H54 (cell line): ENCODE measurements at regions not wholly inside any gene's neighbourhood (a gene's known extent, or its start where the extent isn't known, plus 50 kb on each side); places are given as distances from the start of the nearest gene placed in this dataset.

Experiments used
- DNase-seq: peaks from one replicate; pipeline ENCODE4 v3.0.0; 2011; ENCODE audit warnings: low spot score, mixed read lengths; ENCODE audit not compliant: insufficient read length
- FAIRE-seq: peaks from 3 replicates; lab custom pipeline; 2011; peaks lifted over from hg19 to GRCh38; lab: Jason Lieb, UNC
- POLR2A ChIP-seq: IDR thresholded peaks from 2 replicates; pipeline ENCODE4 v1.6.1; 2011; ENCODE audit warnings: low read depth, mild to moderate bottlenecking, low read length

DNA sequence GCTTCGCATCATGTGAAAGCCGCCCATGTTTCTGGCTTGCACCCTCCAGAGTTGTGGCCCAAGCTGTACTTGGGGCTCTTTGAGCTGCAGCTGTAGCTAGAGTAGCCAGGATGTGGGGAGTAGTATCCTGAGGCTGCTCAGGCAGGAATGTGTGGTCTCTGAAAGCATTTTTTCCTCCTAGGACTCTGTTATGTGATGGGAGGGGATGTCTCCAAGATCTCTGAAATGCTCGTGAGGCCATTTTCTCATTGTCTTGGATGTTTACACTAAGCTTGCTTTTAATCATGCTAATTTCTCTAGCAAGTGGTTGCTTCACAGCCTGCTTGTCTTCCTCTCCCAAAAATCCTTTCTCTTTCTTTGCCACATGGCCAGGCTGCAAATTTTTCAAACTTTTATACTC is 687.6 kb downstream of the DCDC2C start:
- DNase-seq (no peak), FAIRE-seq (no peak)
- no peak for TF ChIP-seq POLR2A

DNA sequence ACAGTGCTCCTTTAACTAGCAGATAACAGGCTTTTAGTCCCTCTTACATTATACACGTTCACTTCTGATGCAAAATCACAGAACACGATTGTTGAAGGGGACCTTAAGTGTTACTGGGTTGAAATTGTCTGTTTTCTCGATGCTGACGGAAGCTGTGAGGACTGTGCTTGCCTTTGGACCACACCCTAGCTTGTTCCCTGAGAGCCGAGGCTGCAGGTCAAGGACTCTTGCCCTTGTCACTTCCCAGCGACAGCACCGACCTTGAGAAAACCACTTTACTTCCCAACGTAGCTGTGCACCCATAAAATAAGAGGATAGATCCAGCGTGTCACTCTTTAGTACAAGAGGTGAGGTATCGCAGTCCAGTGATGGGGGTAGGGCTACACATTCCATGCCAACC is 701.0 kb downstream of the DCDC2C start:
- DNase-seq (no peak), FAIRE-seq (no peak)
- no peak for TF ChIP-seq POLR2A

GRCh38 chr2:4408321-4408720 is 704.9 kb downstream of the DCDC2C start:
- no peak for DNase-seq
- no peak for TF ChIP-seq POLR2A
- FAIRE-seq = no peak

GRCh38 chr2:4412637-4413187 is 709.3 kb downstream of the DCDC2C start:
- no peak for TF ChIP-seq POLR2A
- FAIRE-seq = no peak
- no peak for DNase-seq

DNA sequence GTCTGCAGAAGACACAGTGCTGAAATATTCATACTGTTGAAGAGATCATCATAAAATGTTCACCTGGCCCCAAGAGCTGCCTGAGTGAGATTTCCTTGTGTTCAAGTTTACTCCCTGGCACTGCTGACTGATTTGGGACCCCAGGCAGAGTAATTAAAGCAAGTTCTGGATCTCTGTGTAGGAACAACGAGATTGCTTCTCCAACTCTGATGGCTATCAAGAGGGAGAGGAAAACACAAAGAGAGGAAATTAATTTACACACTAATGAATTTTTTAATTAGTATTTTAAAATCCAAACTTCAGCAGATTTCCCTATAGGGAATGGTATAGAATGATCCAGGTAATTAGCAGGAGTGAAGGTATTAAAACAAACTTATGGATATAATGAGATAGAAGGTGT is 711.8 kb downstream of the DCDC2C start:
- DNase-seq (no peak), FAIRE-seq (no peak)
- TF ChIP-seq POLR2A = no peak

DNA sequence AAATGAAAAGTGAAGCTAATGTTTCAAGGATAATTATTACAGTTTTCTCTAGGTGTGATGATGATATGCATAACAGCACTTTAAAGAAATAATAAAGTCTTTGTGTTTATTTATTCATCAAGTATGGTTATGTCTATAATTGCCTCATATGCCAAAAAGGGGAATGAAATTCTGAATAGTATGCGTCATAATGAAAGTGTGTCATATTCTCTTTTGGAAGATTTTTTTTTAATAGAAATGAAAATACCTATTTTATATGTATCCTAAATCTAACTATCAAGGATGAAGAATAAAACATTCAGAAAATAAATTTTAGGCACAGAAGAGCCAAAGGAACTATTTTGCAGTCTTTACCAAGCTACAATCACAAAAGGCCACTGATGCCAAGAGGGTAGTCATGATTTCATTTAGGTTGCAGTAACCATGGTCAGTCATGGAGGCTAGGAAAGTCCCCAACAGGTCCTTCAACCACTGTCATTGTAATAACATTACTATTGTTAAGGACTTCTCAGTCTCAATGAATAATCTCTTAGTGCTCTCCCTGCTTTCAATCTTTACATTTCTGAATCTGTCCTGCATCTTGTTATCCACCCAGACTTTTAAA is 712.5 kb downstream of the DCDC2C start:
- DNase-seq = no peak
- no peak for FAIRE-seq

DNA sequence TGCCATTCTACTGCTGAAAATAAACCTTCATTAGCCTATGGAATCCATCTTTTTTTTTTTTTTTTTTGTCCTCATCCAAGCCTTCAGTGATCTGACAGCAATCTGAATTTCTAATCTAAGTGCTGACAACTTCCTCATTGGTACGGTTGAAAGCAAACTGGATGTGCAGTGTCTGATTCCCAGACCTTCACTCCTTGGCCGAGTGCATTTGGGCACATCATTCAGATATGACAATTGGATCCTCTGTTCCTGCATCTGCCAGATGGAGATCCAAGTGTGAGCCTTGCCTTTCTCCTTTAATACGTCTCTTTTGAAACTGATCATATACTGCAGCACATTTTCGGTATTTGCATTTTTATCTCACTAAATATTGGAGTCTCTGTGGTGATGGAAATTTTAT is 713.1 kb downstream of the DCDC2C start:
- DNase-seq = no peak
- no peak for FAIRE-seq
- no peak for TF ChIP-seq POLR2A

More for the DNA sequence above, 712.5 kb downstream of the DCDC2C start:
- TF ChIP-seq POLR2A = no peak

DNA sequence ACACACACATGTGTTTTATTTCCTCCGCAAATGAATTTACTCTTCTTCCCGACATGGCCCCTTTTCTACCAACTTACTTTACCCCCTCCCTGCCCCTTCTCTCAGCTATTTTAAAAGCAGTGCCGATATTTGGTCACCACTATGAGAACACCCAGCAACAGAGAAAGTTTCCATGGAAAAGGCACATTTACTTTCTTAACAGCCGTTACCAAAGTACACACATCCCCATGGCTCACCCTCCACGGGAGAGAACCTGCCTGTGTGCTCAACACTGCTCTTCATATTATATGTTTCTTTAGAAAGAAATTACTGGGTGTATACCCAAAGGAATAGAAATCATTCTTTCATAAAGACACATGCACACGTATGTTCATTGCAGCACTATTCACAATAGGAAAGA is 714.4 kb downstream of the DCDC2C start:
- DNase-seq = no peak
- FAIRE-seq = no peak
- TF ChIP-seq POLR2A = no peak

GRCh38 chr2:4420032-4420431 is 716.7 kb downstream of the DCDC2C start:
- FAIRE-seq (no peak), DNase-seq (no peak)

GRCh38 chr2:4424153-4424552 is 720.8 kb downstream of the DCDC2C start:
- DNase-seq (no peak), FAIRE-seq (no peak)
- no peak for TF ChIP-seq POLR2A

More at GRCh38 chr2:4420032-4420431, 716.7 kb downstream of the DCDC2C start:
- no peak for TF ChIP-seq POLR2A

- TF ChIP-seq POLR2A = no peak
- DNase-seq (no peak), FAIRE-seq (no peak)
Observed at GRCh38 chr2:4427083-4427482, 723.7 kb downstream of the DCDC2C start.

GRCh38 chr2:4445821-4446220 is 742.4 kb downstream of the DCDC2C start:
- DNase-seq (no peak), FAIRE-seq (no peak)
- TF ChIP-seq POLR2A = no peak

GRCh38 chr2:4454907-4455306 is 751.5 kb downstream of the DCDC2C start:
- FAIRE-seq (no peak), DNase-seq (no peak)
- TF ChIP-seq POLR2A = no peak

DNA sequence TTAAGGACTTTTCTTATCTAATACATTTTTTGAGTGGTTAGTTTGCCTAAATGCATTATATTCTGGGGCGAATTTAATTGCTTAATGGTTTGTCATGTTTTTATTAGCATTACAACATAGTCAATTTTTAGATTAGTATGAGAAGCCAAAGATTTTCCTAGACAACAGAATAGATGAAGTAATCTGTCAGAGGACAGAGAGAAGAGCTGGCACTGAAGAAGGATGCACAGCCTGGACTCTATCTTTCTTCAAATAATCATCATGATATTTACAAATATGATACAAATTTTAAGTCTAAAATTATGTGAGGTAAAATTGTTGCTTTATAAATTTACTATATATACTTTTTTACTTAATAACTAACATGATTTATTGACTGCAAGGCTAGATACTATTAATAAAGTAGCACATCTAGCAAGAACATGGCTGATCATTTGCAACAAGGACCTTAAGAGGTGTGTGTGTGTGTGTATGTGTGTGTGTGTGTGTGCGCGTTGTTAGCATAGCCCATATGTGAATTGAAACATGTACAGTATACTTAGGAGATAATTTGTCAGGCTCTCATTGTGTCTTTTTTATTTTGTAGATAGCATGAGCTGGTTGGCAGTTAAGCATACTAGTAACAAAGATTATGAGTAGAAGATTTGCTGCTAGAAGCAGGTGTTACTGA is 752.2 kb downstream of the DCDC2C start:
- DNase-seq (no peak), FAIRE-seq (no peak)
- TF ChIP-seq POLR2A = no peak
